ENCODE measurements at regions not wholly inside any gene's neighbourhood (a gene's known extent, or its start where the extent isn't known, plus 50 kb on each side); places are given as distances from the start of the nearest gene placed in this dataset.

- no peak overlapping the region for H3K9ac ChIP-seq (ENCODE audit: low read length)
Measured at GRCh38 chr15:70510433-70510832, 252.9 kb downstream of the UACA start.

DNA sequence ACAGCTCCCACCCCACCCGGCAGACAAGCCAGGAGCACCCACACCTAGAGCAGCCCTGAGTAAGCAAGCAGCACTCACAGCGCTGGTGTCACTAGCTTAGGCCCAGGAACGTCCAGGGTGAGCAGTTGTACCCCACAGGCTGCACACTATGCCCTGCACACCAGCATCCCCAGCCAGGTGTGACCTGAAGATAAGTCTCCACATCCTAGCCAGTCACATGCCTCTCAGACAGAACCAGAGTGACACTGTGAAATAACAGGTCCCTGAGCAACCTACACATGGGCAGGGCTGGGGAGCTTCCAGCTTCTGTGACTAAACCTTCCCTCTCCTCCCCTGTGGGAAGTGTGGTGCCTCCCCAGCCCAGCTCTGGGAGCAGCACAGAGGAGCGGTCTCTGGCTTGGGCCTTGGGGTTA is 253.6 kb downstream of the UACA start:
- Histone ChIP-seq H3F3A (ENCODE audit: insufficient read depth, low read length, poor library complexity, severe bottlenecking) (no peaks in the 10 kb centered on the region), H3K36me3 (ENCODE audit: insufficient read depth, low read length) (no peaks in the 10 kb centered on the region), H3K9me2 (ENCODE audit: insufficient read depth, low read length) (no peaks in the 10 kb centered on the region), H3K4me2 (ENCODE audit: low read length) (no peak overlapping the region), H2AFZ (ENCODE audit: low read depth, low read length) (no peak overlapping the region), H3K27me3 (ENCODE audit: insufficient read depth, low read depth, low read length) (no peaks in the 10 kb centered on the region), H3K4me3 (ENCODE audit: low read length) (no peak overlapping the region), H3K27ac (ENCODE audit: low read length) (no peak overlapping the region), H3K9ac (ENCODE audit: low read length) (no peak overlapping the region), H4K20me1 (ENCODE audit: insufficient read depth) (no peaks in the 10 kb centered on the region), H3K9me3 (ENCODE audit: low read length) (peaks cover 7% of the 10 kb centered on the region), H3K79me2 (replicated peaks; ENCODE audit: insufficient read depth, low read length) (no peaks in the 10 kb centered on the region)
- TF ChIP-seq RAD21 (conservative IDR thresholded peaks at IDR 0.05): no peak
- no peak for TF ChIP-seq EP300 (conservative IDR thresholded peaks at IDR 0.05; ENCODE audit: poor library complexity, severe bottlenecking)
- TF ChIP-seq POLR2AphosphoS5 (IDR thresholded peaks at IDR 0.05): no peak
- no peak for TF ChIP-seq MXI1 (conservative IDR thresholded peaks at IDR 0.05; ENCODE audit: poor library complexity, severe bottlenecking)
- TF ChIP-seq SMC3 (conservative IDR thresholded peaks at IDR 0.05; ENCODE audit: poor library complexity): no peak
- no peak for TF ChIP-seq REST (IDR thresholded peaks at IDR 0.05; ENCODE audit: borderline replicate concordance)
- TF ChIP-seq TAF1 (IDR thresholded peaks at IDR 0.05; ENCODE audit: low read depth): no peak
- no peak for TF ChIP-seq EZH2 (IDR thresholded peaks at IDR 0.05; ENCODE audit: borderline replicate concordance, insufficient read depth, low read length, poor library complexity, severe bottlenecking)

More at GRCh38 chr15:70510433-70510832, 252.9 kb downstream of the UACA start:
- Histone ChIP-seq H3F3A (ENCODE audit: insufficient read depth, low read length, poor library complexity, severe bottlenecking) (no peaks in the 10 kb centered on the region), H3K4me2 (ENCODE audit: low read length) (no peak overlapping the region), H3K36me3 (ENCODE audit: insufficient read depth, low read length) (no peaks in the 10 kb centered on the region), H3K79me2 (replicated peaks; ENCODE audit: insufficient read depth, low read length) (no peaks in the 10 kb centered on the region), H3K9me2 (ENCODE audit: insufficient read depth, low read length) (no peaks in the 10 kb centered on the region), H3K4me3 (ENCODE audit: low read length) (no peak overlapping the region), H2AFZ (ENCODE audit: low read depth, low read length) (no peak overlapping the region), H3K9me3 (ENCODE audit: low read length) (peaks cover 7% of the 10 kb centered on the region), H4K20me1 (ENCODE audit: insufficient read depth) (no peaks in the 10 kb centered on the region), H3K27me3 (ENCODE audit: insufficient read depth, low read depth, low read length) (no peaks in the 10 kb centered on the region), H3K27ac (ENCODE audit: low read length) (no peak overlapping the region)
- TF ChIP-seq EZH2 (IDR thresholded peaks at IDR 0.05; ENCODE audit: borderline replicate concordance, insufficient read depth, low read length, poor library complexity, severe bottlenecking) (no peak), SMC3 (conservative IDR thresholded peaks at IDR 0.05; ENCODE audit: poor library complexity) (no peak), RAD21 (conservative IDR thresholded peaks at IDR 0.05) (no peak), TAF1 (IDR thresholded peaks at IDR 0.05; ENCODE audit: low read depth) (no peak), REST (IDR thresholded peaks at IDR 0.05; ENCODE audit: borderline replicate concordance) (no peak), POLR2AphosphoS5 (IDR thresholded peaks at IDR 0.05) (no peak), EP300 (conservative IDR thresholded peaks at IDR 0.05; ENCODE audit: poor library complexity, severe bottlenecking) (no peak), MXI1 (conservative IDR thresholded peaks at IDR 0.05; ENCODE audit: poor library complexity, severe bottlenecking) (no peak)
- TF ChIP-seq, protein P1, sequence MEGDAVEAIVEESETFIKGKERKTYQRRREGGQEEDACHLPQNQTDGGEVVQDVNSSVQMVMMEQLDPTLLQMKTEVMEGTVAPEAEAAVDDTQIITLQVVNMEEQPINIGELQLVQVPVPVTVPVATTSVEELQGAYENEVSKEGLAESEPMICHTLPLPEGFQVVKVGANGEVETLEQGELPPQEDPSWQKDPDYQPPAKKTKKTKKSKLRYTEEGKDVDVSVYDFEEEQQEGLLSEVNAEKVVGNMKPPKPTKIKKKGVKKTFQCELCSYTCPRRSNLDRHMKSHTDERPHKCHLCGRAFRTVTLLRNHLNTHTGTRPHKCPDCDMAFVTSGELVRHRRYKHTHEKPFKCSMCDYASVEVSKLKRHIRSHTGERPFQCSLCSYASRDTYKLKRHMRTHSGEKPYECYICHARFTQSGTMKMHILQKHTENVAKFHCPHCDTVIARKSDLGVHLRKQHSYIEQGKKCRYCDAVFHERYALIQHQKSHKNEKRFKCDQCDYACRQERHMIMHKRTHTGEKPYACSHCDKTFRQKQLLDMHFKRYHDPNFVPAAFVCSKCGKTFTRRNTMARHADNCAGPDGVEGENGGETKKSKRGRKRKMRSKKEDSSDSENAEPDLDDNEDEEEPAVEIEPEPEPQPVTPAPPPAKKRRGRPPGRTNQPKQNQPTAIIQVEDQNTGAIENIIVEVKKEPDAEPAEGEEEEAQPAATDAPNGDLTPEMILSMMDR (IDR thresholded peaks at IDR 0.05; ENCODE audit: poor library complexity, severe bottlenecking): no peak

All from neural cell (in vitro differentiated cells).